ENCODE measurements at regions not wholly inside any gene's neighbourhood (a gene's known extent, or its start where the extent isn't known, plus 50 kb on each side); places are given as distances from the start of the nearest gene placed in this dataset.
"Not testable (repeated sequence)": the region's sequence is repeated elsewhere in the genome, so short reads cannot be mapped to it uniquely, and the experiment has no call there.

- TF ChIP-seq CTCF (conservative IDR thresholded peaks at IDR 0.05) = no peak
- H3K27ac ChIP-seq = no peak overlapping the region
These were observed 232.0 kb downstream of the KCNRG start for GRCh38 chr13:50247223-50247622.

GRCh38 chr13:50248516-50249143 is 233.4 kb downstream of the KCNRG start:
- no peak for TF ChIP-seq CTCF (conservative IDR thresholded peaks at IDR 0.05)
- no peak overlapping the region for H3K27ac ChIP-seq

- TF ChIP-seq CTCF (conservative IDR thresholded peaks at IDR 0.05) = no peak
- no peak overlapping the region for H3K27ac ChIP-seq
These were observed 233.9 kb downstream of the KCNRG start for GRCh38 chr13:50249144-50249521.

GRCh38 chr13:50250401-50250800 is 235.2 kb downstream of the KCNRG start:
- TF ChIP-seq CTCF (conservative IDR thresholded peaks at IDR 0.05) = no peak
- no peak overlapping the region for H3K27ac ChIP-seq

- no peak for TF ChIP-seq CTCF (conservative IDR thresholded peaks at IDR 0.05)
- H3K27ac ChIP-seq = no peak overlapping the region
These were observed 240.4 kb downstream of the KCNRG start for GRCh38 chr13:50255639-50256038.

GRCh38 chr13:50256536-50257321 is 241.5 kb downstream of the KCNRG start:
- H3K27ac ChIP-seq = not testable (repeated sequence)

GRCh38 chr13:50257646-50258045 is 242.4 kb downstream of the KCNRG start:
- H3K27ac ChIP-seq = no peak overlapping the region
- TF ChIP-seq CTCF (conservative IDR thresholded peaks at IDR 0.05) = no peak
